Keratinocyte (primary cell): ENCODE measurements at regions not wholly inside any gene's neighbourhood (a gene's known extent, or its start where the extent isn't known, plus 50 kb on each side); places are given as distances from the start of the nearest gene placed in this dataset.

ENCODE experiments used
- DNase-seq: peaks from one replicate; pipeline ENCODE4 v3.0.0-alpha.2; 2011; ENCODE audit warnings: low read depth, missing footprints, low spot score
- FAIRE-seq: peaks from 2 replicates; lab custom pipeline; 2011; peaks lifted over from hg19 to GRCh38; lab: Jason Lieb, UNC
- H2AFZ ChIP-seq: 2 replicates; pipeline ENCODE4 v1.6.0; 2012; ENCODE audit warnings: low read length, control low read depth, inconsistent platforms; ENCODE audit not compliant: control insufficient read depth
- H3K27ac ChIP-seq: 2 replicates; pipeline ENCODE4 v1.5.1; 2011; ENCODE audit warnings: low read length; ENCODE audit not compliant: control insufficient read depth, insufficient read depth
- H3K27me3 ChIP-seq: 3 replicates; pipeline ENCODE4 v1.6.0; 2011; ENCODE audit warnings: low read length; ENCODE audit not compliant: control insufficient read depth, insufficient read depth; ENCODE audit errors: extremely low read depth
- H3K36me3 ChIP-seq, 2 experiments: 2 replicates in 1 of 2; 3 replicates in 1 of 2; pipeline ENCODE4 v1.5.1; 2011; ENCODE audit warnings: low read length in 2 of 2, mild to moderate bottlenecking in 1 of 2; ENCODE audit not compliant: control insufficient read depth in 2 of 2, insufficient read depth in 2 of 2; ENCODE audit errors: extremely low read depth in 1 of 2
- H3K4me1 ChIP-seq: 3 replicates; pipeline ENCODE4 v1.5.1; 2011; ENCODE audit warnings: low read length; ENCODE audit not compliant: control insufficient read depth, insufficient read depth; ENCODE audit errors: extremely low read depth
- H3K4me2 ChIP-seq: 3 replicates; pipeline ENCODE4 v1.6.0; 2011; ENCODE audit warnings: low read depth, low read length; ENCODE audit not compliant: control insufficient read depth, insufficient read depth; ENCODE audit errors: extremely low read depth
- H3K4me3 ChIP-seq, 3 experiments: fragments of 200-600 bp in 1 of 3; sonication (generic) in 1 of 3; 2 replicates in 2 of 3; 3 replicates in 1 of 3; pipeline ENCODE4 v1.5.1; 2011 to 2016; ENCODE audit warnings: low read length in 3 of 3, mild to moderate bottlenecking in 3 of 3, control low read depth in 2 of 3, inconsistent platforms in 1 of 3, low read depth in 1 of 3, mixed read lengths in 1 of 3, mixed run types in 1 of 3, moderate library complexity in 1 of 3; ENCODE audit not compliant: control insufficient read depth in 2 of 3, insufficient read depth in 2 of 3; ENCODE audit errors: extremely low read depth in 1 of 3
- H3K79me2 ChIP-seq: 2 replicates; pipeline ENCODE4 v1.6.0; 2012; ENCODE audit warnings: low read length; ENCODE audit not compliant: control insufficient read depth, insufficient read depth
- H3K9ac ChIP-seq: 3 replicates; pipeline ENCODE4 v1.6.0; 2011; ENCODE audit warnings: low read length; ENCODE audit not compliant: control insufficient read depth, insufficient read depth; ENCODE audit errors: extremely low read depth
- H3K9me1 ChIP-seq: 3 replicates; pipeline ENCODE4 v1.6.0; 2011; ENCODE audit warnings: low read length; ENCODE audit not compliant: control insufficient read depth, insufficient read depth; ENCODE audit errors: extremely low read depth
- H3K9me3 ChIP-seq: 2 replicates; pipeline ENCODE4 v1.5.1; 2012; ENCODE audit warnings: low read depth, low read length; ENCODE audit not compliant: control insufficient read depth
- H4K20me1 ChIP-seq: 3 replicates; pipeline ENCODE4 v1.6.0; 2011; ENCODE audit warnings: low read length; ENCODE audit not compliant: control insufficient read depth, insufficient read depth; ENCODE audit errors: extremely low read depth
- CTCF ChIP-seq, 3 experiments: IDR thresholded peaks in 1 of 3; conservative IDR thresholded peaks in 1 of 3; optimal IDR thresholded peaks in 1 of 3; 2 replicates in 2 of 3; 3 replicates in 1 of 3; pipeline versions ENCODE3 to v1.5.1; 2011; ENCODE audit warnings: low read length in 3 of 3, mild to moderate bottlenecking in 3 of 3, moderate library complexity in 2 of 3, control low read depth in 1 of 3, inconsistent platforms in 1 of 3; ENCODE audit not compliant: insufficient read depth in 2 of 3; ENCODE audit errors: extremely low read depth in 1 of 3
- EZH2 ChIP-seq: IDR thresholded peaks from one replicate; pipeline ENCODE4 v1.6.1; 2012; ENCODE audit warnings: inconsistent platforms, mild to moderate bottlenecking, low read length, moderate library complexity
- dilution Hi-C: fragments of 300-500 bp; cut with MboI; formaldehyde crosslinking; loops from one replicate; pipeline ENCODE4 v1.7.0; 2020; ENCODE audit warnings: low sequenced_read_pairs; ENCODE audit not compliant: extremely low pct_ligation_motif_present

- Histone ChIP-seq H3K27me3 (no peaks in the 10 kb centered on the region), H4K20me1 (no peaks in the 10 kb centered on the region), H3K9ac (no peak overlapping the region), H3K36me3 (no peaks in the 10 kb centered on the region), H3K4me2 (no peak overlapping the region), H2AFZ (no peak overlapping the region), H3K4me3 (no peak overlapping the region), H3K79me2 (no peaks in the 10 kb centered on the region), H3K27ac (no peak overlapping the region), H3K9me1 (no peaks in the 10 kb centered on the region), H3K9me3 (no peaks in the 10 kb centered on the region), H3K4me1 (peaks cover 24% of the 10 kb centered on the region)
- no peak for FAIRE-seq
- TF ChIP-seq EZH2 = no peak
- TF ChIP-seq CTCF (optimal IDR thresholded peaks at IDR 0.05 in 1 of 3, IDR thresholded peaks at IDR 0.05 in 1 of 3, conservative IDR thresholded peaks at IDR 0.05 in 1 of 3; ENCODE audit: extremely low read depth in 1 of 3, insufficient read depth in 2 of 3, low read length in 3 of 3) = no peak
- dilution Hi-C loops = no loop called here
- no peak for DNase-seq
Observed at GRCh38 chr1:115191691-115192090, 102.4 kb upstream of the TSPAN2 start.

GRCh38 chr1:115190540-115191170 is 101.4 kb upstream of the TSPAN2 start:
- no peak for FAIRE-seq
- H3K27ac ChIP-seq = peak overlapping the region; percentile 82

More at GRCh38 chr1:115190540-115191170, 101.4 kb upstream of the TSPAN2 start:
- H3K4me2 ChIP-seq = peak overlapping the region; percentile 76
- TF ChIP-seq EZH2 = no peak
- TF ChIP-seq CTCF (optimal IDR thresholded peaks at IDR 0.05 in 1 of 3, IDR thresholded peaks at IDR 0.05 in 1 of 3, conservative IDR thresholded peaks at IDR 0.05 in 1 of 3; ENCODE audit: extremely low read depth in 1 of 3, insufficient read depth in 2 of 3, low read length in 3 of 3) = no peak
- dilution Hi-C loops = no loop called here
- no peak for DNase-seq
- no peaks in the 10 kb centered on the region for H3K27me3 ChIP-seq
- H3K4me3 ChIP-seq = no peak overlapping the region
- no peaks in the 10 kb centered on the region for H3K79me2 ChIP-seq
- no peaks in the 10 kb centered on the region for H3K9me1 ChIP-seq
- peaks cover 24% of the 10 kb centered on the region for H3K4me1 ChIP-seq
- no peak overlapping the region for H2AFZ ChIP-seq
- H4K20me1 ChIP-seq = no peaks in the 10 kb centered on the region
- no peaks in the 10 kb centered on the region for H3K36me3 ChIP-seq
- no peak overlapping the region for H3K9ac ChIP-seq
- no peaks in the 10 kb centered on the region for H3K9me3 ChIP-seq
